DOHH2 (cell line): ENCODE measurements at regions not wholly inside any gene's neighbourhood (a gene's known extent, or its start where the extent isn't known, plus 50 kb on each side); places are given as distances from the start of the nearest gene placed in this dataset.

Source experiments
- H3F3A ChIP-seq: fragments of 200-600 bp; sonication (generic), shearing (Covaris generic); 2 replicates; pipeline ENCODE4 v1.6.0; 2016; ENCODE audit warnings: antibody characterized with exemption, mild to moderate bottlenecking; ENCODE audit not compliant: control insufficient read depth, insufficient read depth
- H3K27ac ChIP-seq: fragments of 200-600 bp; sonication (generic); 2 replicates; pipeline ENCODE4 v1.5.1; 2014; ENCODE audit warnings: low read depth, mild to moderate bottlenecking, low read length, moderate library complexity
- H3K27me3 ChIP-seq: fragments of 200-600 bp; sonication (generic); 2 replicates; pipeline ENCODE4 v1.6.1; 2014; ENCODE audit warnings: mild to moderate bottlenecking, low read length, mixed read lengths; ENCODE audit not compliant: control insufficient read depth
- H3K36me3 ChIP-seq: fragments of 200-600 bp; sonication (generic); 2 replicates; pipeline ENCODE4 v1.6.1; 2014; ENCODE audit warnings: mild to moderate bottlenecking, low read length, moderate library complexity, mixed read lengths; ENCODE audit not compliant: control insufficient read depth
- H3K4me1 ChIP-seq: fragments of 200-600 bp; sonication (generic); 2 replicates; pipeline ENCODE4 v1.6.1; 2014; ENCODE audit warnings: mild to moderate bottlenecking, low read length, mixed read lengths; ENCODE audit not compliant: control insufficient read depth
- H3K4me2 ChIP-seq: fragments of 200-600 bp; sonication (generic); 2 replicates; pipeline ENCODE4 v1.6.0; 2014; ENCODE audit warnings: mild to moderate bottlenecking, low read length, moderate library complexity
- H3K4me3 ChIP-seq: fragments of 200-600 bp; sonication (generic); 2 replicates; pipeline ENCODE4 v1.5.1; 2014; ENCODE audit warnings: mild to moderate bottlenecking, low read length, mixed read lengths
- H3K79me2 ChIP-seq: fragments of 200-600 bp; sonication (generic); 2 replicates; pipeline ENCODE4 v1.6.1; 2014; ENCODE audit warnings: mild to moderate bottlenecking, low read length, mixed read lengths; ENCODE audit not compliant: control insufficient read depth
- H3K9me2 ChIP-seq: fragments of 200-600 bp; sonication (generic); replicated peaks from 2 replicates; pipeline ENCODE4 v1.6.1; 2014; ENCODE audit warnings: mild to moderate bottlenecking, low read length, mixed read lengths; ENCODE audit not compliant: control insufficient read depth
- H3K9me3 ChIP-seq: fragments of 200-600 bp; sonication (generic); 2 replicates; pipeline ENCODE4 v1.6.1; 2014; ENCODE audit warnings: antibody characterized with exemption, low read length, mixed read lengths; ENCODE audit not compliant: control insufficient read depth, insufficient read depth
- H4K20me1 ChIP-seq: fragments of 200-600 bp; sonication (generic); 2 replicates; pipeline ENCODE4 v1.6.0; 2014; ENCODE audit warnings: low read depth, mild to moderate bottlenecking, antibody characterized with exemption, low read length, moderate library complexity; ENCODE audit not compliant: control insufficient read depth, insufficient read depth
- CTCF ChIP-seq: fragments of 200-600 bp; sonication (generic); IDR thresholded peaks from one replicate; pipeline ENCODE4 v1.5.1; 2014; ENCODE audit warnings: antibody characterized with exemption, mild to moderate bottlenecking, low read depth, low read length; ENCODE audit not compliant: poor library complexity, severe bottlenecking
- EZH2phosphoT487 ChIP-seq: fragments of 200-600 bp; sonication (generic); IDR thresholded peaks from 2 replicates; pipeline ENCODE4 v1.6.1; 2017; ENCODE audit warnings: borderline replicate concordance, mild to moderate bottlenecking, antibody characterized with exemption, low read length, moderate library complexity, mixed read lengths

DNA sequence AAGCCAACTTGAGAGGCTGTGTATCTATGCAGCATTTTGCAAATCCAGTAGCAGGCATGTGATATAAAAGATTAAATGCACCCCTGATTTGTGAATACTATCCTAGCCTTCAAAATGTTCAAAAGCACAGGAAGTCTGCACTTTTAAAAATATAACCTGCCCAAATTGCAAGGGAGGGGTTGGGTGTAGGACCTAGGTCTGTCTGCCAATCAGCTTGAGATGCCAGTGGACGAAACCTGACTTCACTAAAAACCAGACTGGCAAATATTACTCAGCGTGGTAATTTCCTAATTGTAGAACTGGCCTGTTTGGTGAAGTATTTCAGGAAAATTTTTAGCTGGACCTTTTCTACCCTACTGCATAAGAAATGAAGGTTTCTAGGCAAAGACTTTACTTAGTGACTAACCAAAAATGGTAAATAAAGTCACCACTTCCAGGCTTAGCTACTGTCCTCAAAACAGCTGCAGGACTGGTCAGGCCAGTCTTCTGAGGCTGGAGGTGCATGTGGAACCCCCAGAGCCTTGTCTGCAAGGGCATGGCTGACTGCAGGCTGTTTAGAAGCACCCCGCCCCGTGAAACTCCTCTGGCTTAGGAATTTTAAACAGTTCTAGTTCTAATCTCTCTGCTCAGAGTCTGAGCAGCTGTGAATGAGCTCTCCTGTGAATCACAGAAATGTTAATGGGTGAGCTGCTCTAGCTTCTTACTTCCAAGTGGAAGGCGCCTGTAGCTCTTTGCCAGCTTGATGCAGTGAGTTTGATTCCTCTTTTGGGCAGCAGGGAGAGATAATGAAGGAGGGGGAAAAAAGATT lies 104.4 kb upstream of the ESR1 start:
- H3K27ac ChIP-seq: no peak overlapping the region
- no peak for TF ChIP-seq CTCF
- TF ChIP-seq EZH2phosphoT487: no peak
- H3K4me3 ChIP-seq: no peak overlapping the region
- no peaks in the 10 kb centered on the region for H3K79me2 ChIP-seq
- H4K20me1 ChIP-seq: no peaks in the 10 kb centered on the region
- H3K9me3 ChIP-seq: no peaks in the 10 kb centered on the region; the same call in 1 of the 2 replicates
- H3K27me3 ChIP-seq: peaks cover 38% of the 10 kb centered on the region
- no peak overlapping the region for H3K4me2 ChIP-seq
- H3K36me3 ChIP-seq: no peaks in the 10 kb centered on the region
- no peaks in the 10 kb centered on the region for H3K4me1 ChIP-seq
- H3K9me2 ChIP-seq: no peaks in the 10 kb centered on the region
- H3F3A ChIP-seq: no peaks in the 10 kb centered on the region

DNA sequence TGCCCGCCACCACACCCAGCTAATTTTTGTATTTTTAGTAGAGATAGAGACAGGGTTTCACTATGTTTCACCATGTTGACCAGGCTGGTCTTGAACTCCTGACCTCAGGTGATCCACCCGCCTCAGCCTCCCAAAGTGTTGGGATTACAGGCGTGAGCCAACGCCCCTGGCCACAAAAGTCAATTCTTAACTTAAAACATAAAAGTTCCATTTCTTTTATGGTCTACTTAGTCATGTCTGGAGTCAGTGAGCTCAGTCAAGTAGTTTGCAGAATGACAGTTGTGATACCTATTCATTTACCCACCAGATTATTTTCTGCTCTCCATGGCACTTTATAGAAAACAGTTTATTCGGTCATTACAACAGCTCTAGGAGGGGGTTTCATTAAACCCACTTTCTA lies 103.1 kb upstream of the ESR1 start:
- no peaks in the 10 kb centered on the region; the same call in 1 of the 2 replicates for H3K9me3 ChIP-seq
- no peaks in the 10 kb centered on the region for H3K79me2 ChIP-seq
- H3K36me3 ChIP-seq: no peaks in the 10 kb centered on the region
- no peaks in the 10 kb centered on the region for H3K9me2 ChIP-seq
- H3K4me1 ChIP-seq: no peaks in the 10 kb centered on the region
- H3K4me3 ChIP-seq: no peak overlapping the region
- no peak for TF ChIP-seq CTCF
- TF ChIP-seq EZH2phosphoT487: no peak
- no peaks in the 10 kb centered on the region for H3F3A ChIP-seq
- no peaks in the 10 kb centered on the region for H4K20me1 ChIP-seq
- peaks cover 38% of the 10 kb centered on the region for H3K27me3 ChIP-seq
- H3K27ac ChIP-seq: no peak overlapping the region
- H3K4me2 ChIP-seq: no peak overlapping the region

GRCh38 chr6:151705993-151706733 lies 101.3 kb upstream of the ESR1 start:
- TF ChIP-seq EZH2phosphoT487 (no peak), CTCF (no peak)
- H3K36me3 ChIP-seq: no peaks in the 10 kb centered on the region
- no peaks in the 10 kb centered on the region for H3K4me1 ChIP-seq
- no peaks in the 10 kb centered on the region for H3K9me2 ChIP-seq
- no peaks in the 10 kb centered on the region; the same call in 1 of the 2 replicates for H3K9me3 ChIP-seq
- H3K4me3 ChIP-seq: no peak overlapping the region
- no peaks in the 10 kb centered on the region for H3F3A ChIP-seq
- H3K27ac ChIP-seq: no peak overlapping the region
- no peaks in the 10 kb centered on the region for H4K20me1 ChIP-seq
- peaks cover 33% of the 10 kb centered on the region for H3K27me3 ChIP-seq
- H3K79me2 ChIP-seq: no peaks in the 10 kb centered on the region
- H3K4me2 ChIP-seq: no peak overlapping the region
